WTC11 (cell line): ENCODE measurements at regions not wholly inside any gene's neighbourhood (a gene's known extent, or its start where the extent isn't known, plus 50 kb on each side); places are given as distances from the start of the nearest gene placed in this dataset.

Source experiments
- ATAC-seq: fragments of 200-7000 bp; cut with Tn5 transposase; 2 replicates; pipeline ENCODE4 v1.10.0; 2021; ENCODE audit warnings: mild to moderate bottlenecking, moderate library complexity
- CTCF ChIA-PET: fragments of 300-600 bp; sonication (Branson Sonifier 250); formaldehyde crosslinking; loops from one replicate; lab custom pipeline; 2021; ENCODE audit warnings: antibody characterized with exemption; lab: Charles Lee
- POLR2A ChIA-PET: fragments of 350-600 bp; sonication (Branson Sonifier 250); formaldehyde crosslinking; loops from one replicate; lab custom pipeline; 2021; ENCODE audit warnings: antibody characterized with exemption; lab: Charles Lee
- DNase-seq: peaks from one replicate; pipeline ENCODE4 v3.0.0; 2021; ENCODE audit warnings: low spot score
- H3K27ac Mint-ChIP-seq: 2 replicates; pipeline ENCODE4 v1.8.0; 2021; ENCODE audit warnings: mixed read lengths
- H3K27me3 Mint-ChIP-seq: 2 replicates; pipeline ENCODE4 v1.8.0; 2021; ENCODE audit warnings: low read depth, mild to moderate bottlenecking, moderate library complexity, mixed read lengths
- H3K36me3 Mint-ChIP-seq: 2 replicates; pipeline ENCODE4 v1.8.0; 2021; ENCODE audit warnings: mixed read lengths
- H3K4me1 Mint-ChIP-seq: 2 replicates; pipeline ENCODE4 v1.8.0; 2022; ENCODE audit warnings: mixed read lengths
- H3K4me3 Mint-ChIP-seq: 2 replicates; pipeline ENCODE4 v1.8.0; 2021; ENCODE audit warnings: mild to moderate bottlenecking, moderate library complexity, mixed read lengths
- H3K9me3 Mint-ChIP-seq: 2 replicates; pipeline ENCODE4 v1.8.0; 2021; ENCODE audit warnings: mixed read lengths
- ATF1 ChIP-seq: sonication (generic); formaldehyde crosslinking; IDR thresholded peaks from 2 replicates; pipeline ENCODE4 v1.8.1; 2023; ENCODE audit warnings: mild to moderate bottlenecking, moderate library complexity, missing genetic modification reagents
- ESRRA ChIP-seq: sonication (generic); formaldehyde crosslinking; IDR thresholded peaks from 2 replicates; pipeline ENCODE4 v1.8.1; 2022; ENCODE audit warnings: mild to moderate bottlenecking, missing genetic modification reagents, borderline replicate concordance
- FOXK1 ChIP-seq: sonication (generic); formaldehyde crosslinking; IDR thresholded peaks from 2 replicates; pipeline ENCODE4 v1.8.0; 2022; ENCODE audit warnings: mild to moderate bottlenecking, moderate library complexity, missing genetic modification reagents
- FOXP1 ChIP-seq: sonication (generic); formaldehyde crosslinking; IDR thresholded peaks from 2 replicates; pipeline ENCODE4 v1.8.0; 2022; ENCODE audit warnings: missing genetic modification reagents, mild to moderate bottlenecking, moderate library complexity, borderline replicate concordance
- PRRX2 ChIP-seq: fragments of 250-450 bp; sonication (Bioruptor Pico); IDR thresholded peaks from 2 replicates; pipeline ENCODE4 v1.8.0; 2021; ENCODE audit warnings: mild to moderate bottlenecking
- SP1 ChIP-seq: sonication (generic); formaldehyde crosslinking; conservative IDR thresholded peaks from 2 replicates; pipeline ENCODE4 v1.8.1; 2022; ENCODE audit warnings: missing genetic modification reagents
- ZBTB21 ChIP-seq: sonication (generic); formaldehyde crosslinking; IDR thresholded peaks from 2 replicates; pipeline ENCODE4 v1.8.1; 2023; ENCODE audit warnings: mild to moderate bottlenecking, missing genetic modification reagents, borderline replicate concordance
- ZNF219 ChIP-seq: sonication (generic); formaldehyde crosslinking; IDR thresholded peaks from 2 replicates; pipeline ENCODE4 v1.8.0; 2023; ENCODE audit warnings: missing genetic modification reagents, mild to moderate bottlenecking, borderline replicate concordance
- ZNF232 ChIP-seq: sonication (generic); formaldehyde crosslinking; IDR thresholded peaks from 2 replicates; pipeline ENCODE4 v1.8.0; 2022; ENCODE audit warnings: mild to moderate bottlenecking, missing genetic modification reagents
- ZNF263 ChIP-seq: sonication (generic); formaldehyde crosslinking; IDR thresholded peaks from 2 replicates; pipeline ENCODE4 v1.8.1; 2022; ENCODE audit warnings: low read depth, mild to moderate bottlenecking, moderate library complexity, missing genetic modification reagents
- TF ChIP-seq, protein P1 (sequence below): sonication (generic); formaldehyde crosslinking; IDR thresholded peaks from 2 replicates; pipeline ENCODE4 v1.8.0; 2022; ENCODE audit warnings: missing genetic modification reagents
- TF ChIP-seq, protein P2 (sequence below): sonication (generic); formaldehyde crosslinking; IDR thresholded peaks from 2 replicates; pipeline ENCODE4 v1.8.0; 2022; ENCODE audit warnings: mild to moderate bottlenecking, missing genetic modification reagents
- TF ChIP-seq, protein P3 (sequence below): fragments of 200-600 bp; IDR thresholded peaks from 2 replicates; pipeline ENCODE4 v1.8.0; 2022; ENCODE audit warnings: antibody characterized with exemption
- TF ChIP-seq, protein P4 (sequence below): sonication (generic); formaldehyde crosslinking; IDR thresholded peaks from 2 replicates; pipeline ENCODE4 v1.8.0; 2022; ENCODE audit warnings: mild to moderate bottlenecking, missing genetic modification reagents
- TF ChIP-seq, protein P5 (sequence below): sonication (generic); formaldehyde crosslinking; IDR thresholded peaks from 2 replicates; pipeline ENCODE4 v1.8.0; 2023; ENCODE audit warnings: missing genetic modification reagents, mild to moderate bottlenecking, borderline replicate concordance

DNA sequence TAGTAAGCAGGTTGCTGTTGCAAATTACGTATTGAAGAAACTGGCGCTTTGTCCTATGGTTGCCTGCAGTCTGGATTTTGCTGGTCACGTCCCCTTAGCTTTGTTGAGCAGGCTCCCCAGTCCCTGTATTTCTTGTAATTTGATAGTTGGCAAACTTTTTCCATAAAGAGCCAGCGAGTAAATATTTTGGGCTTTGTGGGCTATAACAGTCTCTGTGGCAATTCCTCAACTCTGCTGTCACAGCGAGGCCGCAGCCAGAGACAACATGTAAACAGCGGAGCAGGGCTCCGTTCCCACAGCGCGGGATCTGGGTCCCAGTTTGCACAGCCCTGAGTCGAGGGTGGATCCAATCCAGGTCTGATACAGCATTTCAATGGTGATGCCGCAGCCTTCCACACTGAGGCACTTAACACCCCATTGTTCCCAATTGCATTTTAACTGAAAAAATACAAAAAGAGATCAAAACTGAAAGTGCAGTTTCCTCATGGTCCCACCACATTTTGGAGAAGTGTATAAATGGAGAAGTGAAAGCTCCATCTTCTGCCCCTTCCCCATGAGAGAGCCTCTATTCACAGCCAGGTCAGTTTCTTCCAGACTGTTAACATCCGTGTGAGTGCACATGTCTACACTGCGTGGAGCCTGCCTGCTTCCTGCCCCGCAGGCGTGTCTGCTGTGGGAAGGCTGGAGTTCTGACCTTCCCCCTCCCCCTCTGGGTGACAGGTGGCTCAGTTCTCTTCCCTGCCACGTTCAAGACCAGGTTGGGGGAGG is 89.1 kb downstream of the RPS6KA4 start (continued):
- TF ChIP-seq, protein P1, sequence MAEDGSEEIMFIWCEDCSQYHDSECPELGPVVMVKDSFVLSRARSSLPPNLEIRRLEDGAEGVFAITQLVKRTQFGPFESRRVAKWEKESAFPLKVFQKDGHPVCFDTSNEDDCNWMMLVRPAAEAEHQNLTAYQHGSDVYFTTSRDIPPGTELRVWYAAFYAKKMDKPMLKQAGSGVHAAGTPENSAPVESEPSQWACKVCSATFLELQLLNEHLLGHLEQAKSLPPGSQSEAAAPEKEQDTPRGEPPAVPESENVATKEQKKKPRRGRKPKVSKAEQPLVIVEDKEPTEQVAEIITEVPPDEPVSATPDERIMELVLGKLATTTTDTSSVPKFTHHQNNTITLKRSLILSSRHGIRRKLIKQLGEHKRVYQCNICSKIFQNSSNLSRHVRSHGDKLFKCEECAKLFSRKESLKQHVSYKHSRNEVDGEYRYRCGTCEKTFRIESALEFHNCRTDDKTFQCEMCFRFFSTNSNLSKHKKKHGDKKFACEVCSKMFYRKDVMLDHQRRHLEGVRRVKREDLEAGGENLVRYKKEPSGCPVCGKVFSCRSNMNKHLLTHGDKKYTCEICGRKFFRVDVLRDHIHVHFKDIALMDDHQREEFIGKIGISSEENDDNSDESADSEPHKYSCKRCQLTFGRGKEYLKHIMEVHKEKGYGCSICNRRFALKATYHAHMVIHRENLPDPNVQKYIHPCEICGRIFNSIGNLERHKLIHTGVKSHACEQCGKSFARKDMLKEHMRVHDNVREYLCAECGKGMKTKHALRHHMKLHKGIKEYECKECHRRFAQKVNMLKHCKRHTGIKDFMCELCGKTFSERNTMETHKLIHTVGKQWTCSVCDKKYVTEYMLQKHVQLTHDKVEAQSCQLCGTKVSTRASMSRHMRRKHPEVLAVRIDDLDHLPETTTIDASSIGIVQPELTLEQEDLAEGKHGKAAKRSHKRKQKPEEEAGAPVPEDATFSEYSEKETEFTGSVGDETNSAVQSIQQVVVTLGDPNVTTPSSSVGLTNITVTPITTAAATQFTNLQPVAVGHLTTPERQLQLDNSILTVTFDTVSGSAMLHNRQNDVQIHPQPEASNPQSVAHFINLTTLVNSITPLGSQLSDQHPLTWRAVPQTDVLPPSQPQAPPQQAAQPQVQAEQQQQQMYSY (CRISPR knock-in tag) = peak; percentile 93

DNA sequence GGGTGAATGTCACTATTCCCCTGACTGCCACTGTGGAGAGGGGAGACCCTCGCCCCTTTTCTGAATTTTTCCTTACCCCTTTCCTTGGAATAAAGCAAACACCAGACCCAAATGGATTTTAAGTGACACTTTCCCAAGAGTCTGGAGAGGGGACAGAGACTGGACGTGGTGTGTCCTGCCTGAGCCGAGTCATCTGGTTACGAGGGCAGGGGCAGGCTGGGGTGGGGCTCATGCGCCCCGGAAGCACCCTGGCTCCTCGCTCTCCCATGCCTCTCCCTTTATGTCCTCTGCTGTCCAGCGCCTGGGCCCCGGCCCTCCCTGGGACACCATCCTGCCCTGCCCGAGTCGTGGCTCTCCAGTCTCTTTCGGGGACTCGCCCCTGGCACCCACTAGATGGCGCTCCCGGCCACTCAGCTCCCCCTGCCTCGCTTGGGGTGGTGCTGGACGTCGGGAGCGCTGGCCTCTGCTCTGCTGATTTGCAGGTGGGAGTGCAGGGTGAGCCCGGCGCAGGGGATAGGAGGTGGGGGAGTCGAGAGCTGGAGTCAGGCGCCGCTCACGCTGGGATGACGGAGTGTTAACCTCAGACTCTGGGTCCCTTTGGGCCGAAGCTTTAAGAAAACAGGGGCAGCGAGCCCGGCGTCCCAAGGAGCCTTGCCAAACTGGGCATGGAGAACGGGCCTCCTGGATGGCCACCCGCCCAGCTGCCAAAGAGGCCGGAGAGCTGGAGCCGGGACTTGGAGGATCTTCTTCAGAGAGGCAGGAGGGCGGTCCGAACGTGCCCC is 89.8 kb downstream of the RPS6KA4 start:
- peaks cover 18% of the 10 kb centered on the region for H3K4me1 Mint-ChIP-seq
- H3K4me3 Mint-ChIP-seq = peak overlapping the region; percentile 76
- peaks cover 5% of the 10 kb centered on the region for H3K9me3 Mint-ChIP-seq
- H3K36me3 Mint-ChIP-seq = no peaks in the 10 kb centered on the region
- peak; percentile 92 for DNase-seq
- peak; percentile 83 for ATAC-seq
- no peak overlapping the region for H3K27ac Mint-ChIP-seq
- H3K27me3 Mint-ChIP-seq = peaks cover 68% of the 10 kb centered on the region
- CTCF ChIA-PET = interaction anchor here (0.5 to 3.9 kb wide), 101 partner anchors 9 to 669 kb away, joined by 3 to 134 read pairs (median 7); partner anchors contain the start of genes BATF2, ESRRA, FERMT3 and MAP4K2
- POLR2A ChIA-PET = interaction anchor here (1.0 to 1.5 kb wide), 4 partner anchors 9 to 219 kb away, joined by 3 to 4 read pairs (median 4); partner anchors contain the start of genes PRDX5 and TRMT112
- TF ChIP-seq ESRRA (CRISPR knock-in tag) (no peak), FOXP1 (CRISPR knock-in tag) (peak; percentile 71; the same call in 1 of the 2 replicates), PRRX2 (CRISPR knock-in tag) (no peak), ZNF219 (CRISPR knock-in tag) (no peak), SP1 (CRISPR knock-in tag) (peak; percentile 57; the same call in 1 of the 2 replicates), FOXK1 (0 out of 2 replicates have a peak, but pooled peaks have one; percentile 10), ZBTB21 (CRISPR knock-in tag) (0 out of 2 replicates have a peak, but pooled peaks have one; percentile 24), ZNF263 (CRISPR knock-in tag) (no peak), ZNF232 (CRISPR knock-in tag) (peak; percentile 64; the same call in 1 of the 2 replicates), ATF1 (CRISPR knock-in tag) (no peak)
- TF ChIP-seq, protein P2, sequence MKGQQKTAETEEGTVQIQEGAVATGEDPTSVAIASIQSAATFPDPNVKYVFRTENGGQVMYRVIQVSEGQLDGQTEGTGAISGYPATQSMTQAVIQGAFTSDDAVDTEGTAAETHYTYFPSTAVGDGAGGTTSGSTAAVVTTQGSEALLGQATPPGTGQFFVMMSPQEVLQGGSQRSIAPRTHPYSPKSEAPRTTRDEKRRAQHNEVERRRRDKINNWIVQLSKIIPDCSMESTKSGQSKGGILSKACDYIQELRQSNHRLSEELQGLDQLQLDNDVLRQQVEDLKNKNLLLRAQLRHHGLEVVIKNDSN (CRISPR knock-in tag) = 0 out of 2 replicates have a peak, but pooled peaks have one; percentile 23
- TF ChIP-seq, protein P3, sequence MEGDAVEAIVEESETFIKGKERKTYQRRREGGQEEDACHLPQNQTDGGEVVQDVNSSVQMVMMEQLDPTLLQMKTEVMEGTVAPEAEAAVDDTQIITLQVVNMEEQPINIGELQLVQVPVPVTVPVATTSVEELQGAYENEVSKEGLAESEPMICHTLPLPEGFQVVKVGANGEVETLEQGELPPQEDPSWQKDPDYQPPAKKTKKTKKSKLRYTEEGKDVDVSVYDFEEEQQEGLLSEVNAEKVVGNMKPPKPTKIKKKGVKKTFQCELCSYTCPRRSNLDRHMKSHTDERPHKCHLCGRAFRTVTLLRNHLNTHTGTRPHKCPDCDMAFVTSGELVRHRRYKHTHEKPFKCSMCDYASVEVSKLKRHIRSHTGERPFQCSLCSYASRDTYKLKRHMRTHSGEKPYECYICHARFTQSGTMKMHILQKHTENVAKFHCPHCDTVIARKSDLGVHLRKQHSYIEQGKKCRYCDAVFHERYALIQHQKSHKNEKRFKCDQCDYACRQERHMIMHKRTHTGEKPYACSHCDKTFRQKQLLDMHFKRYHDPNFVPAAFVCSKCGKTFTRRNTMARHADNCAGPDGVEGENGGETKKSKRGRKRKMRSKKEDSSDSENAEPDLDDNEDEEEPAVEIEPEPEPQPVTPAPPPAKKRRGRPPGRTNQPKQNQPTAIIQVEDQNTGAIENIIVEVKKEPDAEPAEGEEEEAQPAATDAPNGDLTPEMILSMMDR = peak; percentile 69
- TF ChIP-seq, protein P4, sequence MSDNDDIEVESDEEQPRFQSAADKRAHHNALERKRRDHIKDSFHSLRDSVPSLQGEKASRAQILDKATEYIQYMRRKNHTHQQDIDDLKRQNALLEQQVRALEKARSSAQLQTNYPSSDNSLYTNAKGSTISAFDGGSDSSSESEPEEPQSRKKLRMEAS (CRISPR knock-in tag) = peak; percentile 51; the same call in 1 of the 2 replicates
- TF ChIP-seq, protein P5, sequence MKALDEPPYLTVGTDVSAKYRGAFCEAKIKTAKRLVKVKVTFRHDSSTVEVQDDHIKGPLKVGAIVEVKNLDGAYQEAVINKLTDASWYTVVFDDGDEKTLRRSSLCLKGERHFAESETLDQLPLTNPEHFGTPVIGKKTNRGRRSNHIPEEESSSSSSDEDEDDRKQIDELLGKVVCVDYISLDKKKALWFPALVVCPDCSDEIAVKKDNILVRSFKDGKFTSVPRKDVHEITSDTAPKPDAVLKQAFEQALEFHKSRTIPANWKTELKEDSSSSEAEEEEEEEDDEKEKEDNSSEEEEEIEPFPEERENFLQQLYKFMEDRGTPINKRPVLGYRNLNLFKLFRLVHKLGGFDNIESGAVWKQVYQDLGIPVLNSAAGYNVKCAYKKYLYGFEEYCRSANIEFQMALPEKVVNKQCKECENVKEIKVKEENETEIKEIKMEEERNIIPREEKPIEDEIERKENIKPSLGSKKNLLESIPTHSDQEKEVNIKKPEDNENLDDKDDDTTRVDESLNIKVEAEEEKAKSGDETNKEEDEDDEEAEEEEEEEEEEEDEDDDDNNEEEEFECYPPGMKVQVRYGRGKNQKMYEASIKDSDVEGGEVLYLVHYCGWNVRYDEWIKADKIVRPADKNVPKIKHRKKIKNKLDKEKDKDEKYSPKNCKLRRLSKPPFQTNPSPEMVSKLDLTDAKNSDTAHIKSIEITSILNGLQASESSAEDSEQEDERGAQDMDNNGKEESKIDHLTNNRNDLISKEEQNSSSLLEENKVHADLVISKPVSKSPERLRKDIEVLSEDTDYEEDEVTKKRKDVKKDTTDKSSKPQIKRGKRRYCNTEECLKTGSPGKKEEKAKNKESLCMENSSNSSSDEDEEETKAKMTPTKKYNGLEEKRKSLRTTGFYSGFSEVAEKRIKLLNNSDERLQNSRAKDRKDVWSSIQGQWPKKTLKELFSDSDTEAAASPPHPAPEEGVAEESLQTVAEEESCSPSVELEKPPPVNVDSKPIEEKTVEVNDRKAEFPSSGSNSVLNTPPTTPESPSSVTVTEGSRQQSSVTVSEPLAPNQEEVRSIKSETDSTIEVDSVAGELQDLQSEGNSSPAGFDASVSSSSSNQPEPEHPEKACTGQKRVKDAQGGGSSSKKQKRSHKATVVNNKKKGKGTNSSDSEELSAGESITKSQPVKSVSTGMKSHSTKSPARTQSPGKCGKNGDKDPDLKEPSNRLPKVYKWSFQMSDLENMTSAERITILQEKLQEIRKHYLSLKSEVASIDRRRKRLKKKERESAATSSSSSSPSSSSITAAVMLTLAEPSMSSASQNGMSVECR = peak; percentile 42; the same call in 1 of the 2 replicates
- TF ChIP-seq, protein P1 (CRISPR knock-in tag) = no peak
